ENCODE measurements at regions not wholly inside any gene's neighbourhood (a gene's known extent, or its start where the extent isn't known, plus 50 kb on each side); places are given as distances from the start of the nearest gene placed in this dataset.

DNA sequence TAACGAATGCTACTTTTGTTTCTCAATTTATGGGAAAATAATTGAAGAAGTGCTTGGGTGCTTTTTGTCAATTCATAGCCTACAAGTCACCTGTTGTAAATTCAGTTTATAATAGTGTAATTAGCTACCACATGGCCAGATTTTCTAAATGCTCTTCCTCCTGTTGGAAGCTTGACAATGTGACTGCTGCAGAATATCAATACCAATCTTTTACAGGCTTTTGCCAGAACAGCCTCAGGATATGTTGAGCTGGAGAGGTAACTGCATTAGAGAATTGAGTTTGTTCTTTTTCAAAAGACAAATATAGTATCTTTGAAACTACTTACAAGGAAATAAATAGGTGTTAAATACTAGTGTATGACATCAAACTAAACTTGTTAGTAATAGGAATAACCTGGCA lies 277.8 kb downstream of the POU4F1 start:
- DNase-seq, result no peak

- no peak for DNase-seq
Observed at GRCh38 chr13:78323848-78324247, 279.5 kb downstream of the POU4F1 start.

GRCh38 chr13:78323040-78323439 lies 280.3 kb downstream of the POU4F1 start:
- no peak for DNase-seq

GRCh38 chr13:78319101-78319627 lies 284.2 kb downstream of the POU4F1 start:
- DNase-seq, result no peak

GRCh38 chr13:78317030-78317429 lies 286.3 kb downstream of the POU4F1 start:
- DNase-seq, result no peak

DNA sequence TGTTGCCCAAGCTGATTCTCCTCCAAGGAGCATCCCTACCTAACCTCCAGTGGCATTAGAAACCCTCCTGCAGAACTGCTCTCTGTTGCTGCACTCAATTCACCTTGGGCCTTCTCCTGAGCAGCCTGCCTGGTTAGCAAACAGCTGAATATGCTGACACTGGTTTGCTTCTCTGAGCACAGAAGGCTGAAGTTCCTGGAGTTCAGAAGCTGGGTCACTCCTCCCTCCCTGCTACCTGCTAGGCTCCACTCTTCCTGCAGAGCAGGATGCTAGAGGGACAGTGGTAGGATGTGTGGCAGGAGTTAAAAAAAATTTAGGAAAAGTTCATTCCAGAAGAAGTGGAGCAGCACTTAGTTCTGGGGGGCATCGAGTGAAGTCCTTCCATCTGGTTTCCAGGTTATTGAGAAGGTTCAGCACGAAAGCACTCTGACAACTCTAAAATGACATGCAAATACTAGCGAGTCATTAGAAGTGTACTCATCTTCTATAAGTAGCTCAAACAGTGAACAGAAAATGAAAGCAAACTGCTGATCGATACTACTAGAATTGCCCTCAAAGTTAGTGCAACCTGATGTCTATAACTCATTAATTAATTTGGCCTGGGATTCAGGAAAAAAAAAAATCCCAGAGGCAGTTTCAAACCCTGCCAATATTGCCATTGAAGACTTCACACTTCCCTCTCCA lies 293.7 kb downstream of the POU4F1 start:
- no peak for DNase-seq

DNA sequence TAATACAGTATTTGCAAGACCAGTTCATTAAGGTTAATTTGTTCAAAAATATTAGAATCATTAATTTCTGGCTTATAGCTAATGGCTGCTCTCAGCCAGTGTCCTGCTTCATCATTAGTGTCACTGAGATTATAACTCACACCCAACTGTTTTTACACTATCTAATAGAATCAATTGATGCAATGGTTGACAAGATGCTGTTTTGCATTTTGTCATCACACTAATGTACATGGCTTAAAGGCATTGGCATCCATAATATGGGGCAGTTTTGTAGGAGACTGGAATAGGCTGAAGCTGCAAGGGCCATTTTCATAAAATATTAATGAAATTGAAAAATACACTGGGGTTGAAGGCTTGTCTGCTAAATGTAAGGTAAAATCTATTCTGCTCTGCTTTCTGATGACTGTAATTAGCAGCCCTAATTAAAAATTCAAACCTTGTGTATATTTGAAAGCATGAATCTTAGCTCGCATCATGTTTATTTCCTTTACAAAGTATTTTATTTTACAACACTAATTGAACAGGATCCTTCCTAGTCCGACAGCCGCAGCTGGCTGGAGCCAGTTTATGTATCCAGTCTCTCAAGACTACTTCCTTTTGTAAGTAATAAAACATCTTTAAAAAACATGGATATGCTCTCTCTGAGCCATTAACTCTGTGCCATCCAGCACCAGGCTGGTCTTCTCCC lies 296.7 kb downstream of the POU4F1 start:
- no peak for DNase-seq

- DNase-seq, result no peak
Observed at GRCh38 chr13:78305171-78305570, 298.2 kb downstream of the POU4F1 start.

DNA sequence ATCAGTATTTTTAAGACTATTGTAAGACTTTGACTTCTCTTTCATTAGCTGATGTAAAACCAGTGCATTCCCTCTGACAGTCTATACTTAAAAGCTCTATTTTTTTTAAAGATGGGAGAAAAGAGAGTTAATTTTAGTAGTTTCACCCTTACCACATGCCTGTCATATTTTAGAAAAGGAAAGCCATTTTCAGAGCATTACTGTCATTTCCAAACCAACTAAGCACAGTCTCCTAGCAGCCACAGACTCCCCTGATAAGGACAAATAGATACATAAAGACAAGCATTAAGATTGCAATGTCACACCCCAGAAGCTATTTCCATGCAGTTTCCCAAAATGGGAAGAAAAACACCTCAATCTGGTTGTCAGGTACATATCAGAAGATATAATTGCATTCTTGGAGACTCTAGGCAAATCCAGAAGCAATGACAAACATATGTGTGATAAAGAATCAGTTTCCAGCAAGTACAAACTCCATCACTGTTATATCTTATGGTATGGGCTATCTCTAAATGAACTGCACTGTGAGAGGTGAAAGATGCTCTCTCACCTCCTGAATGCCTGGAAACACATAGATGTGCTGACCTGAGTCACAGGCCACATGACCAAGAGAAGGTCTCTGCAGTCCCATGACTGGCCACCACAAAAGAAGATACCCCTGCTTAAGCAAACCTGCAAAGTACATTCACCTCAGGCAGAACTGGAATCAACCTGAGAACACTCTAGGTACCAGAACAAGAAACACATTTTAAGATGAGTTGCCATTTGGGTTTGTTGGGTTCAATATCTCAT lies 303.3 kb downstream of the POU4F1 start:
- no peak for DNase-seq

- no peak for DNase-seq
Observed at GRCh38 chr13:78298657-78299056, 304.7 kb downstream of the POU4F1 start.

- no peak for DNase-seq
Observed at GRCh38 chr13:78286748-78287147, 316.6 kb downstream of the POU4F1 start.

- DNase-seq, result no peak
Observed at GRCh38 chr13:78265098-78265497, 338.3 kb downstream of the POU4F1 start.

GRCh38 chr13:78258304-78258703 lies 339.7 kb upstream of the EDNRB start:
- DNase-seq, result no peak

DNA sequence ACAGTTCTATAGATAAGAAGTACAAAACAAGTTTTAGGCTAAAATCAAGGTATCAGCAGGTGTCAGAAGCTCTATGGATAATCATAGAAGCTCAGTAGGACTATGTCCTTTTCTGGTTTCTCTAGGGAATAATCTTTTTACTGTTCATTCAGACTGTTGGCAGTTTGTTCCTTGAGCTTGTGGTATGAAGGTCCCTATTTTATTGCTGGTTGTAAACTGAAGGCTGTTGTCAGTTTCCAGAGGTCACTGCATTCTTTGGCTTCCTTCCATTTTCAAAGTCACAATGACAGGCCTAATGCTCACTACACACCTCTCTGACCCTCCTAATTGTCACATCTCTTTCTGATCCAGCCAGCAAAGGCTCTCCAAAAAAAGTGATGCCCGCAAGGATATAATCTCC lies 337.9 kb upstream of the EDNRB start:
- no peak for DNase-seq

GRCh38 chr13:78254113-78254512 lies 335.5 kb upstream of the EDNRB start:
- no peak for DNase-seq

DNA sequence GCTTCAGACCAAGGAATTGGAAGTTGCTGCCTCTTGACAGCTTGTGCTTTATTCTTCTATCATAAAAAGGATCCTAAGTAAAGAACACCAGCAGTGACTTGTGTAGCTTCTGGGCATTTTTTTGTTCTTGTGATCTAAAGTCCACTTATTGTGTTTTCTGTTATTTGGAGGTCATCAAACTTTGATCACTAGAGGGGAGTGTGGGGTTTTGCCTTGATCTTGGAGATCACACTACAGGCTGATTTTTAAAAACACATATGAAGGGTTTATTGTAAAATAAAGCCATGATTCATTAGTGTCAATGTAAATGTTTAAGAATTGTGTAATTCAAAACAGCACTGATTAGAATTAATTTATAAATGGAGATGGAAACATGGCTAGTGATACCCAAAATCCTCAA lies 328.7 kb upstream of the EDNRB start:
- no peak for DNase-seq

GRCh38 chr13:78241278-78241919 lies 322.8 kb upstream of the EDNRB start:
- peak in 1 of 2 donors; percentile 3 for DNase-seq

DNA sequence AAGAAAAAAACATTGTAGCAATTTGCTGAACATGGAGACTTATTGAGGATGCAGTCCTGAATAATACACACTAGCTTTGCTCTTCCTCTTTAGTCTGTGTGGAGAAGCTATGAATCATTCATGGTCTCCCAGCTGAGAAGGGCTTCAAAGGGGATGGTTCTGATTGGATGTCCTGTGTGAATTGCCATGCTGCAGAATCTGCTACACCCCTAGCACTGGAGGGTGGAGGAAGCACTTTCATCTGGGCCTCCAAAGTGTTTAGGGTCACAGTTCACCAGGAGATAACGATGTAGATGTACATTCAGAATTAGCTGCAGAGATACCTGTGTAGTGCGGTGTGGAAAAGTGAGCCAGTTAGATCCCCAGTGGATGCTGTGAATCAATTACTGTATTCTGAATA lies 321.1 kb upstream of the EDNRB start:
- no peak for DNase-seq

GRCh38 chr13:78238911-78239310 lies 320.3 kb upstream of the EDNRB start:
- no peak for DNase-seq

GRCh38 chr13:78228940-78229339 lies 310.3 kb upstream of the EDNRB start:
- no peak for DNase-seq

DNA sequence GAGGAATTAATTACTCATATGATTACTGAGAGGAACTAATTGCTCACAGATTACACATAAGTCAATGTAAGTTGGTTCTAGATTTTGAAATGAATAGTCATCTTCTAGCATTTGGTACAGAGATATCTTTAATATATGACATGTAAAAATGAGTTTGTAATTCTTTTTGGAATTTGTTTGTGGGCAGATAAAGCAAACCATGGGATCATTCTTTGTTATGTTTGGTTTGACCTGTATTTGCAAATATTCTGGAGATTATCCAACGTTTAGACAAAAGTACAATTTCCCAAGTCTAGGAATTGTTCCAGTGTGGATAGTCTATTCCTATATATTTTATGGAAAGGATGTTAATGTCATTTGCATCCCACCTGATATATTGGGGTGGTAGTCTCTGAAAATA lies 309.6 kb upstream of the EDNRB start:
- DNase-seq, result no peak

DNA sequence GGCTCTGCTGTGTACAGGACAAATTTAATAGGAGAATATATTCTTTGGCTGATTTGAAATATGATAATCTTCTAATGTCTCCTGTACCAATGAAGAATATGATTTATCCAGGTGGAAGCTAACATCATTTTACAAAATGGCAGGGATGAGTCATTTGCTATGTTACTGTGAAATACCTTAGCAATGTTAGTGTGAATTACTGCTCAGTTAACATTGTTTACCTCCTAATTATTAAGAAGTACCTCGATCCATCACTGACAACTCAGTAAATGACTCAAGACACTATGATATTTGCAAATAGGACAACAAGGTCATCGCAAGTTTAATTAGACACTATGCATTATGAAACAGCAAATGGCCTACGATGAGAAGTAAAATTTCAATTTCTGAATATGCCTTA lies 309.1 kb upstream of the EDNRB start:
- no peak for DNase-seq

DNA sequence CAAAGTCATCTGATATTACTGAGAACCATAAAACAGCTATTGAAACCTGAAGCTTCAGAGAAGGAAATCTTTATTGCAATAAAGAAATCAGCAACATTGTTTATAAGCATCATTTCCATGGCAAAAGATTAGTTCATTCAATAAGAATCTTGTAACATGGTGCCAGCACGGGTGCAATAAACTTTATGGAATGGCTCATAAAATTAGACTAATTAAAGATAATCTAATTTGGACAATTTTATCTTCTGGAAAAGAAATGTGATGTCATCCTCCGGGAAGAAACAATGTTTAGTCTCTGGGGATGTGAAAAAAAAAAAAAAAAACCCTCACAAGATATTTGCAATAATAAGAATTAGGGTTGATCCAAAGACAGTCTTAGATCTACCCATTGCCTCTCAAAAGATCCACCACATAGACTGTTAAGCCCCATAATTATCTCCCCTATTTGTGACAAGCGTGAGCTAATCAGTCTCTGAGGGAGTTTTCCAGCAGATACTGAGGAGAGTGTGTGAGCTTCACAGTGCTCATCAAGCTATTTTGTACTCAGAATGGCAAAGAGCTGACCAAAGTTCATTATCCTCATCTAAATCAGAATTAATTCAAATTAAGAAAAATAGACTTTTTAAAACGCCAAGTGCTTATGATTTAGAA lies 297.0 kb upstream of the EDNRB start:
- no peak for DNase-seq
